ENCODE measurements at regions not wholly inside any gene's neighbourhood (a gene's known extent, or its start where the extent isn't known, plus 50 kb on each side); places are given as distances from the start of the nearest gene placed in this dataset.

DNA sequence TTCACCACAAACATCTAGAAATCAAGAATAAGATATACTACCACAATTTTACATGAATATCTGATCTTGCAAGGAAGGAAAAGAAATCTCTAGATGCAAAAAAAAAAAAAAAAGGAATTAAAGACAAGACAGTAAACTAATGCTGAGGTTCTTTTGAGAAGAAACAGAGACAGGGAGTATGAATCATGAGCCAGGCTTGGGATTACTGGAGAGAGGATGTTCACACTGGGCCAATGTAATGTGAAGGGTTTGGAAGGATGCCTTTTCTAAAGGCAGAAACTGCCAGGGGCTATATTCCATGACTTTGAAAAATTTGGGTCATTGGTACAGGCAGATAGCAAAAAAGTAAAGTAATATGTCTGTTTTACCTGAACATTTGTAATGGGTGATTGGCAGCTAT, 573.0 kb upstream of the IGFBP3 start:
- no peak for TF ChIP-seq EZH2 (IDR thresholded peaks at IDR 0.05)
- TF ChIP-seq POLR2AphosphoS5 (IDR thresholded peaks at IDR 0.05; ENCODE audit: borderline replicate concordance, low read depth, low read length), result no peak
- TF ChIP-seq FOXP2 (optimal IDR thresholded peaks at IDR 0.05; ENCODE audit: control extremely low read depth, extremely low read length, insufficient read depth), result no peak

Data from SK-N-MC (cell line).